GM19395 (cell line): ENCODE measurements at regions not wholly inside any gene's neighbourhood (a gene's known extent, or its start where the extent isn't known, plus 50 kb on each side); places are given as distances from the start of the nearest gene placed in this dataset.
"Not testable (repeated sequence)": the region's sequence is repeated elsewhere in the genome, so short reads cannot be mapped to it uniquely, and the experiment has no call there.

Source experiments
- ATAC-seq: cut with Tn5 transposase; IDR thresholded peaks from one replicate; pipeline ENCODE4 v1.9.1; 2021; ENCODE audit warnings: mild to moderate bottlenecking, moderate library complexity; ENCODE audit not compliant: unreplicated experiment

GRCh38 chr3:198096015-198096414 is 136.0 kb downstream of the LMLN start:
- no peak for ATAC-seq

DNA sequence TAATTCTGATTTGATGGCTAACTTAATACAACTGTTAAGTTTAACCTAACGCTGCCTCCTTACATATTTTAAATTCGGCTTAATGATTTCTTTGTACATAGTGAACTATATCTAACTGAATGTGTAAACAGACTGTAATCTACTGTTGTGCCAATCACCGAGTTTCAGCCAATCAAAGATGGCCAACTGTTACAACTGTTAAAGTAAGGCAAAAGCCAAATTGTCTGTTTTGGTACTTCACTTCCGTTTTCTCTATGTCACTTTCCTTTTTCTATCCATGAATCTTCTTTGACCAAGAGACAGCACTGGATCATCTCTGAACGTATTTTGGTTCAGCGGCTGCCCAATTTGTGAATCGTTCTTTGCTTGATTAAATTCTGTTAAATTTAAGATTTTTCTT is 137.0 kb downstream of the LMLN start:
- no peak for ATAC-seq

DNA sequence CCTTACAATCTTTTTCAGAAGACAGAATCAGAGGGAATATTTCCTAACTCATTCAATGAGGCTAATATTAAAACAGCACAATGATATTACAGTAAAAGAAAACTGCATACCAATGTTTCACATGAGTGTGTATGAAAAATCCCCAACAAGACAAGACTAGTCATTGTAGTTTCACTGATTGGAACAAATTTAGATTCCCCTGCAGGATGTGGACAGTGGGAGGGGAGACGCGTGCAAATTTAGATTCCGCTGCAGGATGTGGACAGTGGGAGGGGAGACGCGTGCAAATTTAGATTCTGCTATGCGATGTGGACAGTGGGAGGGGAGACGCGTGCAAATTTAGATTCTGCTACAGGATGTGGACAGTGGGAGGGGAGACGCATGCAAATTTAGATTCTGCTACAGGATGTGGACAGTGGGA is 138.7 kb downstream of the LMLN start:
- not testable (repeated sequence) for ATAC-seq

DNA sequence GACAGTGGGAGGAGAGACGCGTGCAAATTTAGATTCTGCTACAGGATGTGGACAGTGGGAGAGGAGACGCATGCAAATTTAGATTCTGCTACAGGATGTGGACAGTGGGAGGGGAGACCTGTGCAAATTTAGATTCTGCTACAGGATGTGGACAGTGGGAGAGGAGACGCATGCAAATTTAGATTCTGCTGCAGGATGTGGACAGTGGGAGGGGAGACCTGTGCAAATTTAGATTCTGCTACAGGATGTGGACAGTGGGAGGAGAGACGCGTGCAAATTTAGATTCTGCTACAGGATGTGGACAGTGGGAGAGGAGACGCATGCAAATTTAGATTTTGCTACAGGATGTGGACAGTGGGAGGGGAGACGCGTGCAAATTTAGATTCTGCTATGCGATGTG is 143.1 kb downstream of the LMLN start:
- ATAC-seq = not testable (repeated sequence)

GRCh38 chr3:198106265-198106664 is 146.2 kb downstream of the LMLN start:
- ATAC-seq = no peak

GRCh38 chr3:198107840-198108734 is 148.1 kb downstream of the LMLN start:
- ATAC-seq = no peak

GRCh38 chr3:198109883-198110282 is 149.9 kb downstream of the LMLN start:
- no peak for ATAC-seq

- ATAC-seq = no peak
Measured at GRCh38 chr3:198112031-198112430, 152.0 kb downstream of the LMLN start.

- ATAC-seq = no peak
Measured at GRCh38 chr3:198113206-198114053, 153.4 kb downstream of the LMLN start.

DNA sequence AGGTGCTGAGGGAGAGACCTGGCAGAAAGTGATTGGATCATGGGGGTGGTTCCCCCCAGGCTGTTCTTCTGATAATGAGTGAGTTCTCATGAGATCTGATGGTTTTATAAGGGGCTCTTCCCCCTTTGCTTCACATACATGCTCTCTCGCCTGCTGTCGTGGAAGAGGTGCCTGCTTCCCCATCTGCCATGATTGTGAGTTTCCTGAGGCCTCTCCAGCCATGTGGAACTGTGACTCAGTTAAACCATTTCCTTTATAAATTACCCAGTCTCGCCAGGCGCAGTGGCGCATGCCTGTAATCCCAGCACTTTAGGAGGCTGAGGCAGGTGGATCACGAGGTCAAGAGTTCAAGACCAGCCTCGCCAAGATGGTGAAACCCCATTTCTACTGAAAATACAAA is 154.5 kb downstream of the LMLN start:
- not testable (repeated sequence) for ATAC-seq

GRCh38 chr3:198122184-198122583 is 162.2 kb downstream of the LMLN start:
- not testable (repeated sequence) for ATAC-seq

GRCh38 chr3:198137038-198137835 is 177.2 kb downstream of the LMLN start:
- ATAC-seq = not testable (repeated sequence)

DNA sequence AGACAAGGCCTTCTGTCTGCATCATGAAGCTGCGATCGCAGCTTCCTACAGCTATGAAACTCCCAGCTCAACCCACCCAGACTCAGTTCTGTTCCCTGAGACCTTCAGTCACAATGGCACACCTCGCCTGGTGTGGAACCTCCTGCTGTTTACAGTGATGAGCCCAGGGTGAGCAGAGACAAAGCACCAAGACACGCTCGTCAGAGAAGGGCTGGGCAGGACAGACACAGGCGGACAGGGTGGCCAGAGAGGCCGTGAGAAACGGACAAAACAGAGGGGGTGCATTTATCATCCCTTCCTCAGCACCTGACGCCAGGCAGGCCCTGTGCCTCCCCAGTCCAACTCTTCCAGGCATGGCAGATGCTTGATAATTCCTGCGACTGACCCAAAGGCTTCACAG is 178.2 kb downstream of the LMLN start:
- not testable (repeated sequence) for ATAC-seq

- ATAC-seq = not testable (repeated sequence)
Measured at GRCh38 chr3:198139037-198139436, 179.0 kb downstream of the LMLN start.

- ATAC-seq = not testable (repeated sequence)
Measured at GRCh38 chr3:198139513-198140167, 179.6 kb downstream of the LMLN start.

- ATAC-seq = not testable (repeated sequence)
Measured at GRCh38 chr3:198143300-198144137, 183.5 kb downstream of the LMLN start.

DNA sequence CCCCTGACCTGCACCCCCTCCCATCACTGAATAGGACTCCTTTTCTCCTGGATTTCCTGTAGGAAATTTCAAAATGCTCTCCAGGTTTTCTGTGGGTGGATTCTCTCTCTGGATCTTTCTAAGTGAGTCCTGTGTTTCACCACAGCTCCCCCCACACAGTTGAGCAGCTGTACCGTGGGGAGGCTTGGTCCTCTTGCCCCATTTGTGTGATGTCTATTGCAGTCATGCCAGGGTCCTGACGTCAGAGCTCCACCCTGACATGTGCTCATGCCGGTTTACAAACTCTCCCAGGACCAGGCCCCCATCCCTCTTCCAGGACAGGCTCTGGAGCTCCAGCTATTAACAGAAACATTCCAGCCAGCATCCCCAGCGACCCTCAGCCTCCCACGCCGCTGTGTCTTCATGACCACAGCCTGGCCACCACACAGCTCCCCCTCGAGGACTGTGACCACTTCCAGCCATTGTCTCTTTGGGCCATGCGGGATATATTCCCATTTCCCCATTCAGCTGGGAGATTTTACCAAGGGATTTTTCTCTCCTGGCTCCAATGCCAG is 185.3 kb downstream of the LMLN start:
- not testable (repeated sequence) for ATAC-seq

GRCh38 chr3:198146070-198146469 is 186.1 kb downstream of the LMLN start:
- ATAC-seq = not testable (repeated sequence)

- ATAC-seq = not testable (repeated sequence)
Measured at GRCh38 chr3:198146559-198147164, 186.6 kb downstream of the LMLN start.
